Endometrial microvascular endothelial cells (primary cell): ENCODE measurements at regions not wholly inside any gene's neighbourhood (a gene's known extent, or its start where the extent isn't known, plus 50 kb on each side); places are given as distances from the start of the nearest gene placed in this dataset.

Experiments
- in situ Hi-C: cut with HindIII; loops from 2 replicates; pipeline ENCODE4 v1.10.0; 2017; ENCODE audit warnings: low sequenced_read_pairs, low pct_unique_long_range_greater_than_20kb; ENCODE audit errors: inconsistent ontology term

DNA sequence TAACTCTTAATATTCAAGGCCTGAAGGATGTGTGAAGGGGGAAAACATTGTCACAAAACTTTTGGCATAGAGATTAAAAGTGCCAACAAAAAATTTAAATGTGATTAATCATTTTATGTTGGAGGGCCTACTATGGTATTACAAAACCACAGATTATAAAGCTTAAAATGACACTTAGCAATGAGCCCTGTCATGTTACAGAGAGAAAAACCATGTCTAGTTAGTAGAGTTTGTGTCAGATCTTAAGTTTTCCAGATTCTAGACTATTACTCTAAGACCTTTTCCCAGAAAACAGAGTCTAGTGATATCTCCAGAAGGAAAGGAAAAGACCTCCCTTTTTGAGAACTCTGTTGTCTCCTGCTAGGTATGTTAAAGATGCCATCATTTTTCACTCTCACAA, 239.1 kb upstream of the DKK2 start:
- in situ Hi-C loops, result no loop called here

- in situ Hi-C loops, result no loop called here
Observed at GRCh38 chr4:107270614-107271013, 234.5 kb upstream of the DKK2 start.

DNA sequence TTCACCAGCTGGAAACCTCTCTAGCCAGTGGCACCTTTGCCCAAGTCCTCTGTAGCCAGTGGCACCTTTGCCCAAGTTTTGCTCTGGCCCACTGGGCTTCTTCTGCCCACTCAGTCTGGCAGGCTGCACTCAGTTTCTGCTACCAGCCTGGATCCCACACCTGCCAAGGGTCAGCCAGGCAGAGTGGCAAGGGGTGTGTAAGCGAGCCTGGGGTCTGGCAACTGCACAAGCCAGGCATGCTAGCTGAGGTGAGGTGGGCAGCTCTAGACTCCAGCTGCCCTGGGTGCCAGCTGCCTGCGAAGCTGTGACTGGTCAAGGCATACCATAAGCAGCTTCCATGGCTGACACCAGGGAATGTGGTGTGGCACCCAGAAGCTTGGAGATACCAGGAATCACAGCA, 233.1 kb upstream of the DKK2 start:
- in situ Hi-C loops, result no loop called here

GRCh38 chr4:107265859-107266258, 229.7 kb upstream of the DKK2 start:
- in situ Hi-C loops, result no loop called here

GRCh38 chr4:107261241-107261874, 225.2 kb upstream of the DKK2 start:
- in situ Hi-C loops, result no loop called here

GRCh38 chr4:107258359-107258758, 222.2 kb upstream of the DKK2 start:
- in situ Hi-C loops, result no loop called here

DNA sequence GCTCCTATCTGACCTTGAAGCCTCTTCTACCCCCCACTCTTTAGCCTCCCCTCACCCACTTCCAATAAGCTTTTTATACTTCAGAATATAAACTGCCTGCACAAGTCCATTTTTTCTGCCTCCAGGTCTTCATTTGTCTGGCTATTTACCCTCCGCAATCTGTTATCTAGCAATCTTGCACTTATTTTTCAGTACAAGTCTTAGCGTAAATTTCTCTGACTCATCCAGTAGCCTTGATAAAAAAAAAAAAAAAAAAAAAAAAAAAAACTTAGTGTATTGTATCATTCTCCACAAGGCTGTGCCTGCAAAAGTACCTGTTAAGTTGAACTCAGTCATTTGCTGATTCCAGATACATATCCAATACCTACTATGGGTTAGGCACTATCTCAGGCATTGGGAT, 219.5 kb upstream of the DKK2 start:
- in situ Hi-C loops, result no loop called here

DNA sequence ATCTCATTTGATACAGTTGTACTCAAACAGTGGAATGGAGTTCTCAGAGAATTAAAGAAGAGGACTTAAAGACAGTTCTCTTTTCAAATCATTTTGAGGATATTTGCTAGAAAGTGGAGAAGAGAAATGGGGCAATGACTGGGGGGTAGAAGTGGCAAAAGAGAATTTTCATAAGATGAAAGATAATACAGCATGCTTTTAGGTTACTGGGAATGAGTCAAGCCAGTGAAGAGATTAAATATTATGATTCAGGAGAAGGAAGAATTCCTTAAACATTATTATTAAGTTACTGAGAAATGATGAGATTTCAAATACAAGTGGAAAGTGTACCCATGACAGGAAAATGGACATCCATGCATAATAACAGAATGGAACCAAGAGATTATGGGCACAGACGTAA, 219.0 kb upstream of the DKK2 start:
- in situ Hi-C loops, result no loop called here

GRCh38 chr4:107253579-107254068, 217.5 kb upstream of the DKK2 start:
- in situ Hi-C loops, result no loop called here

DNA sequence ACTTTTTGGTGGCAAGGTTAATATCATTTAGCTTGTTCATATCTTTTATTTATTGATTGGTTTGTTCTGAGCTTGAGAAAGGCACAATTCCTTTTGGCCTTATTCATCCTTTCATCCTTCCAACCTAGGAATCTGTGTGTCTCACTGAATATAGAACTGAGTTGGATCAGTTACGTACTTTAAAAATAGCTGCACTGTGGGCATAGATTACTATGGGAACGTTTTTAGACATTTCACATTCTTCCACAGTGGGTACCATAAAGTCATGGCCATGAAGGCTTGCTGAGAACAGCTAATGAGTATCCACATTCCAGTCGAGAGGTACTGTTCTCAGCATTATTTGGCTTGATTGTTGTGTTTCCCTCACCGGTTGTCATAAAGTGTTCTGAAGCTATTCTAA, 217.0 kb upstream of the DKK2 start:
- in situ Hi-C loops, result no loop called here

DNA sequence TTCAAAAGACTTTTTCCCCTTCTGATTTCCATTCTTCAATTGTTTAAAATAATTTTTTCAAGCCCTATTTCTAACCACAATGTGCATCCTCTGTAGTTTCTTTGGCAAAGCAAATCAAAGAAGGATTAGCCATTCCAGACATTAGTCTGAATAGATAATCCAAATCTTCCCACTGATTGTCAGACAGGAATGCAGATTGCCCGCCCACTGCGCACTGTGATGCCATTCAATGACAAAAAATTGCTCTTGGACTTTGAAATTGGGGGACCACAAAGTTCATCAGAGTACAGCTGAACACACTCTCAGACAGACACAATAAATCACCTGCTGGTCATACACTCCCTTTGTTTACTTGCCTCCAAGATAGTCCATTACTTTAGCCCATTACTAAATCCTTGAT, 216.5 kb upstream of the DKK2 start:
- in situ Hi-C loops, result no loop called here

DNA sequence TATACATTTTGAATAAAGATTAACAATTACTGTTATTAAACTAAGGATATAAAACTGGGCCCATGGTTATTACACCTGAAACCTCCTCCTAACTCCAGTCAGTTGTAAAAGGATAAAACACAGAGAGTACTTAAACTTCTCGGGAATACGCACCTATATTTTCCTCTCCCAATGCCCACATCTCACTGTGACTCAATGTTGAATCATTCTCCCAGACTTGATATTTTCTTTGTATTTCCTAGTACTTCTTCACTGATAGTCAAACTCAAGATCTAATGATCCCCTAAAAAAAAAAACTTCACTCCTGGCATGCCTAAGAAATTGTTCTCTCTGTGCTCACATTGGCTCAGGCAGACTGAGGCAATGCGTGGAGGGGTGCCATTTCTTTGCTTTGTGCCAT, 212.5 kb upstream of the DKK2 start:
- in situ Hi-C loops, result no loop called here

GRCh38 chr4:107247738-107248137, 211.6 kb upstream of the DKK2 start:
- in situ Hi-C loops, result no loop called here

GRCh38 chr4:107246761-107247160, 210.6 kb upstream of the DKK2 start:
- in situ Hi-C loops, result no loop called here

DNA sequence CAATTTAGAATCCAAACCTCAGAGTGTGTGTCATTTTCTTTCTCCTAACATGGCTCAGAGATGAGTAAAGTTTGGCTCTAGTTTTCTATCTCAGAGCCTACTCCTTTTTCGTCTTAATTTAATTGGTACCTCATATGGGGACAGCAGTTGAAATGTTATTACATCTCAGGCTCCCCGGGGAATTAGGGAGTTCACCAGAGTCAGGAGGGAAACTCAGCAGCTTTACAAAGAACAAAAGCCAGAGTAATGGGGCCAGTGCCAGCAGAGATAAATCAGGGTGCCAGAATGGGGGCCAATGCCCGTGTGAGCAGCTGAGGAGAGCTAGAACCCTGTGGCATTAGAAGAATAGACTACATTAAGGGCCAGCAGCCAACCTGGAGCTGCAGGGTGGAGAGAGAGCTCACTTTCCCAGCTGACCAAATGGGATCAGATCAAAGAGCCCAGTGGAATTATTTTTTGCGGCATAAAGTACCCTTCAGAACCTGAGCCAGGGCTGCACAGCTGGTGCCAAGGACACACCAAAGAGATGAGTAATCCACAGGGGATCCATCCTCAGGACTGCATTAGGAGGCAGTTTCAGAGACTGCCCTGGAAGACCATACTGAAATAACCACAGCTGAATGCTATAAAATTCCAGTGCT, 207.1 kb upstream of the DKK2 start:
- in situ Hi-C loops, result no loop called here

DNA sequence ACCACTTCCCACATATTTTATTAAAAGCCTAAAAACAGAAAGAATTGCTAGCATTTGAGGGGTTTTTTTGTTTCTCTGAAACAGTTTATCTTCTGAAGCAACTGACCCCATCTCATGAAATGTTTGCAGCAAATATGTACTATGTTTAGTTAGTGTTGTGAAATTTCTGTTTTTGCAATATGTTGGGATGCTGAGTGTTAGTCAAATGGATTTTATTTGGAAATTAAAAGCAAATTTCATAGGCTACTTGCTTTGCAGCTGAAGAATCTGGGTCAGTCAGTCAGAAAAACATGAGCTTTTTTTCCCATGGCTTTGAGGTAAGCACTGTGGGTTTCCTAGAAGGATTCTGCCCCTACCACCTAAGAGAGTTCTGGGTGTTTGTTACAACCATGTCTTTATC, 184.9 kb upstream of the DKK2 start:
- in situ Hi-C loops, result no loop called here

DNA sequence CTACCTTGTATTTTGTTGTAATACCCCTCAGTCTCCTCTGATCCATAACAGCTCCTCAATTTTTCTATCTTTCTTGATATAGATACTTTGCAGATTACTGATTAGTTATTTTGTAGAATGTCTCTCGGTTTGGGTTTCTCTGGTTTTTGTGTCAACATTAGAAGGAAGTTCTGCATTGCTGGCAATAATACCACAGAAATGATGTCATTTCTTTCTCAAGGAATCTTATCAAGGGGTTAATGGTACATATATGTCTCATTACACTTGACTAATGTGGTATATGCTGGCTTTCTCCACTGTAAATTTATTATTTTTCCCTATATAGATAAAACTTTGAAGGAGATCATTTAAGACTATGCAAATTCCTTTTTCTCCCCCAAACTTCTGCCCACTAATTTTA, 183.6 kb upstream of the DKK2 start:
- in situ Hi-C loops, result no loop called here

DNA sequence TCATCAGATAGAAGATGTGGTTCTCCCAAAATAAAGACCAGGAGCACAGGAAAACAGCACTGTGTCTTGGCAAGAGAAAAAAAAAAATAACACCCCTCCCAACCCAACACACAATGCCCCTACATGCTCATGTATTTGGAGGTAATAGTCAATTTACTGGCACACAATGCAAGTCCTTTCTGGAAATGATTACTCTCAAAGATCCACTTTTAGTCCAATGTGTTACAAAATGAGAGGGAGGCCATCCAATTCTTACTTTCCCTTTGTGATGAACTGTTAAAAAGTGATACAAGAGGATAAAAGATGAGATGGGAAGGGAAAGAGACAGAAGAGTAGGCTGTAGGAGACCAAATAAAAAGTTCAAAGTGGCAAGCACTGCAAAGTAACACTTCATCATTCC, 180.3 kb upstream of the DKK2 start:
- in situ Hi-C loops, result no loop called here

DNA sequence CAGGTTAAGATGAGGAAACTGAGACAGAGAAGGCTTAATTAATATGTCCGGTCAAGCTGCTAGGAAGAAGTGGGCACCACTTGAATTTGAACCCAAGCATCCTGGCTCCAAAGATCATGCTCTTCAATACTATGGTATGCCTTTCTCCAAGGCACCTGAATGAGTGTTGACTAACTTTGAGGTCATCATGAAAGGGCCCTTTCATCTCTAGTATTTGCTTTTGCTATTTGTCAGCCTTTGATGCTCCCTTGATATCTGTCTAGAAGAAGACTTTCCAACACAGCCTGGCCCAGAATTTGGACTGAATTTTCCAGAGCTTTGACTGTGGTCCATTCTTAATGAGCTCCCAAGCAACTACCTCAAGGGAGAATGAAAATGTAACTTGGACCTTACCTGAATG, 179.1 kb upstream of the DKK2 start:
- in situ Hi-C loops, result no loop called here

DNA sequence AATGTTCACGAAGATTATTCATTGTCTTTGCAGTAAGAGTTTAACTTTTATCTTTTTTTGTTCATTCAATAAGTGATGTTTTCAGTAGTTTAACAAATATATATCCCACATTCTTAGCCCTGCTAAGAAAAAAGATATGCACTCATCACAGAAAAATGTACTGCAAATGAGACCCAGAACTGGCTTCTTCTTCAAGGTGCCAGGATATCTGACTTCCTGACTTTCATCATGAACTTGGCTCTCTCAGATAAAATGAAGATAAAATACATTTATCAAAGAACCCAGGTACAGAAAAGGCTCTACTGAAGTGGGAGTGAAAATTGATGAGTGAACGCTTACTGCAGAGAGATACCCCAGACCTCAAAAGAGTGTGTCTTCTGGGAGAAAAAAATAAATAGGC, 177.8 kb upstream of the DKK2 start:
- in situ Hi-C loops, result no loop called here

DNA sequence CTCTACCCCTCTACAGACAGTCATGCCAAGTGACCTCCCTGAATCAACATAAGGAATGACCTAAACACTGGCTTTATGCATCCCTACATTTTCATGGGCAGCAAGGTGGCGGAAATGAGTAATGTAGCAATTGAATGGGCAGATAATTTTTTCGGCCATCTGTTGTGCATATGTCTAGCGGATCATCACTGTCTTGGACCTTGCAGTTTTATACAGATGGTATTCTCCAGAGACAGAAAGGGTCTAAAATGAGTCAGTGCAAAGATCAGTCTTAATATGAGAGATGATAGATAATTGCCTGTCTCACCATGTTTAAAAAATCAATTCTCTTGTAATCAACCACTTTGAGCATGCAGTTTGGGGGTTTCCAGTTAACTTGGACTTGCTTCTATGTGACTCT, 177.3 kb upstream of the DKK2 start:
- in situ Hi-C loops, result no loop called here
